A549 (cell line): ENCODE measurements at regions not wholly inside any gene's neighbourhood (a gene's known extent, or its start where the extent isn't known, plus 50 kb on each side); places are given as distances from the start of the nearest gene placed in this dataset.

Experiments
- CHD2 ChIP-seq: fragments of 150-350 bp; IDR thresholded peaks from 2 replicates; pipeline ENCODE4 v1.6.1; 2014; ENCODE audit warnings: low read length; ENCODE audit not compliant: partially characterized antibody
- CHD4 ChIP-seq: fragments of 200-600 bp; sonication (generic); IDR thresholded peaks from 2 replicates; pipeline ENCODE4 v1.6.1; 2016; ENCODE audit warnings: antibody characterized with exemption, mild to moderate bottlenecking, borderline replicate concordance
- CTCF ChIP-seq: fragments of >200 bp; sonication (Bioruptor Twin); formaldehyde crosslinking; IDR thresholded peaks from 3 replicates; pipeline ENCODE4 v1.5.1; 2016
- EP300 ChIP-seq, 2 experiments: fragments of >200 bp; sonication (Bioruptor Twin); formaldehyde crosslinking; IDR thresholded peaks; 2 replicates in 1 of 2; 3 replicates in 1 of 2; pipeline ENCODE4 v1.6.1; 2016 to 2017
- KDM5A ChIP-seq: fragments of 200-600 bp; sonication (generic); IDR thresholded peaks from 2 replicates; pipeline ENCODE4 v1.6.1; 2016; ENCODE audit warnings: antibody characterized with exemption, mild to moderate bottlenecking
- RAD21 ChIP-seq, 2 experiments: fragments of >200 bp in 1 of 2; sonication (Bioruptor Twin) in 1 of 2; formaldehyde crosslinking in 1 of 2; IDR thresholded peaks in 1 of 2; conservative IDR thresholded peaks in 1 of 2; 2 replicates in 1 of 2; 3 replicates in 1 of 2; pipeline ENCODE4 v1.6.1; 2012 to 2018; ENCODE audit warnings: inconsistent platforms in 1 of 2
- RCOR1 ChIP-seq: fragments of 150-350 bp; IDR thresholded peaks from 2 replicates; pipeline ENCODE4 v1.6.1; 2014; ENCODE audit warnings: antibody characterized with exemption, low read length, low read depth
- REST ChIP-seq: fragments of 200-600 bp; sonication (generic); IDR thresholded peaks from 2 replicates; pipeline ENCODE4 v1.6.1; 2016; ENCODE audit warnings: antibody characterized with exemption, mild to moderate bottlenecking, moderate library complexity
- SMC3 ChIP-seq: fragments of >200 bp; sonication (Bioruptor Twin); formaldehyde crosslinking; IDR thresholded peaks from 3 replicates; pipeline ENCODE4 v1.6.1; 2018; ENCODE audit warnings: inconsistent platforms
- ZNF302 ChIP-seq: fragments of 250-450 bp; sonication (Bioruptor Pico); IDR thresholded peaks from 2 replicates; pipeline ENCODE4 v1.9.0; 2021; ENCODE audit warnings: inconsistent platforms, mild to moderate bottlenecking, moderate library complexity

GRCh38 chr3:111325160-111325718, 216.8 kb upstream of the CD96 start:
- TF ChIP-seq RCOR1 = no peak
- TF ChIP-seq CHD4 = no peak
- TF ChIP-seq SMC3 = no peak
- TF ChIP-seq RAD21 (conservative IDR thresholded peaks at IDR 0.05 in 1 of 2, IDR thresholded peaks at IDR 0.05 in 1 of 2) = no peak
- no peak for TF ChIP-seq REST
- no peak for TF ChIP-seq CTCF
- no peak for TF ChIP-seq CHD2
- TF ChIP-seq ZNF302 (CRISPR knock-in tag) = no peak
- no peak for TF ChIP-seq EP300 (IDR thresholded peaks at IDR 0.05)
- TF ChIP-seq KDM5A = no peak
